ENCODE measurements at regions not wholly inside any gene's neighbourhood (a gene's known extent, or its start where the extent isn't known, plus 50 kb on each side); places are given as distances from the start of the nearest gene placed in this dataset.
A peak's percentile ranks its signal among the peaks of the same experiment; 100 is the strongest.

DNA sequence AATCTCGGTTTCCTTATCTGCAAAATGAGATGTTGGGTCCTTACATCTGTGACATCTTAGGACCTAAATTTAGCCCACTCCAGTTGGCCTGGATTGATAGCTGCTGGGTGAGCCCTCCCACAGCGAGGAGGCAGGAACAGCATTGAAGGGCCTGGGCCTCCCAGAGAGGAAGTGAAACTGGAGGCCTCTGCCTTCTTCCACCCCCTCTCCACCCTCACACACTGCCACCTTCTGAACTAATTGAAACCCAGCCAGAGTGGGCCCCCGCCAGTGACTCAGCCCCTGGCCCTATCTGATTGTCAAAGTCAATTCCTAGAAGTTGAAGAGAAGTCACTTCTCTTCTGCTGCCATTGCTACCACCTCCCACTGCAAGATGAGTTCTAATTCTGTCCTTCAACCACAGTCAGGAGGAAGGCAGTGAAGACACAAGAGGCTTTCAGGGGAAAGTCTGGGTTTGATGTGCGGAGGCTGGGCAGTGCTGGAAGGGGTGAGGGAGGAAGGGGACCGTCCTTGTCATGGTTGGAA is 55.2 kb upstream of the NEK6 start:
- H3K36me3 Mint-ChIP-seq (ENCODE audit: low read depth), result peaks cover 2% of the 10 kb centered on the region

DNA sequence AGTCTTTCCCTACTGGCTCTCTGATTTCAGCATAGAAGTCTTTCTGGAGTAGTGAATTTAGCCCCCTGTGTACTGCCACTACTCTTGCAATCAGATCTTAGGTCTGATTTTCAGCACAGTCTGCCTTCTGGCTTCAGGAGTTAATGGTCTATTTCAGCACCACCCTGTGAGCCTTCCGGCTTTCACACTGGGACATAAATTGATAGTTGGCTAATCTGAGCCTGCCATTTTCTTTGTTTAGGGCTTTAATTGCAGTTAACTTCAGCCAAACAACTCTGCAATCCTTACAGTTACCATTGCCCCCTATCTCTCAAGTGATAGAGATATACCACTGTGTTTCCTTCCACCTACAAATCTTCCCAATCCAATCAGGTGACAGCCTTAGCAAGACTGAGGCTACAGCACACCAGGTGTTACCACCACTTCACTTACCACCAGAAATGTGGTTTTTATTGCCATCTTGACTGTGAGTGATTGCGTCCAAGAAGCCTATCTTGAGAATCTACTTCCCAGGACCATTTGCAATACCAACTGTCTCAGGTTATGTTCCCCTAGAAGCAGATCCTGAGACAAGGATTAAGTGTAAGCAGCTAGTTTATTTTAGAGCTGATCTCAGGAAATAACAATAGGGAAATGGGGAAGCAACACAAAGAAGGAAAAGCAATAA is 51.9 kb upstream of the NEK6 start:
- Mint-ChIP-seq H3K36me3 (ENCODE audit: low read depth) (peaks cover 8% of the 10 kb centered on the region), H3K27ac (no peak overlapping the region), H3K4me1 (ENCODE audit: low read depth) (peaks cover 56% of the 10 kb centered on the region), H3K27me3 (ENCODE audit: low read depth) (no peaks in the 10 kb centered on the region), H3K4me3 (no peak overlapping the region), H3K9me3 (peaks cover 3% of the 10 kb centered on the region)

More for the DNA sequence above, 55.2 kb upstream of the NEK6 start:
- Mint-ChIP-seq H3K4me3 (peak overlapping the region; percentile 63), H3K4me1 (ENCODE audit: low read depth) (peaks cover 42% of the 10 kb centered on the region), H3K27me3 (ENCODE audit: low read depth) (no peaks in the 10 kb centered on the region), H3K9me3 (peaks cover 3% of the 10 kb centered on the region), H3K27ac (peak overlapping the region; percentile 93)

- H3K4me3 Mint-ChIP-seq, result no peak overlapping the region
- peaks cover 3% of the 10 kb centered on the region for H3K9me3 Mint-ChIP-seq
- no peaks in the 10 kb centered on the region for H3K27me3 Mint-ChIP-seq (ENCODE audit: low read depth)
- H3K36me3 Mint-ChIP-seq (ENCODE audit: low read depth), result peaks cover 9% of the 10 kb centered on the region
- H3K27ac Mint-ChIP-seq, result no peak overlapping the region
- peaks cover 59% of the 10 kb centered on the region for H3K4me1 Mint-ChIP-seq (ENCODE audit: low read depth)
Observed at GRCh38 chr9:124206391-124206790, 51.4 kb upstream of the NEK6 start.
